Ishikawa (cell line): ENCODE measurements at regions not wholly inside any gene's neighbourhood (a gene's known extent, or its start where the extent isn't known, plus 50 kb on each side); places are given as distances from the start of the nearest gene placed in this dataset.

Experiments
- CEBPB ChIP-seq: IDR thresholded peaks from 2 replicates; pipeline ENCODE4 v1.6.1; 2012
- CREB1 ChIP-seq: IDR thresholded peaks from 2 replicates; pipeline ENCODE4 v1.6.1; 2012; ENCODE audit warnings: low read depth
- EGR1 ChIP-seq: IDR thresholded peaks from 2 replicates; pipeline ENCODE4 v1.6.1; 2012
- EP300 ChIP-seq: IDR thresholded peaks from 2 replicates; pipeline ENCODE4 v1.6.1; 2012; ENCODE audit warnings: borderline replicate concordance
- FOXM1 ChIP-seq: IDR thresholded peaks from 2 replicates; pipeline ENCODE4 v1.6.1; 2012; ENCODE audit warnings: low read depth, borderline replicate concordance
- MAX ChIP-seq: IDR thresholded peaks from 2 replicates; pipeline ENCODE4 v1.6.1; 2012
- NFIC ChIP-seq: IDR thresholded peaks from 2 replicates; pipeline ENCODE4 v1.6.1; 2012
- RAD21 ChIP-seq: IDR thresholded peaks from 2 replicates; pipeline ENCODE4 v1.6.1; 2012; ENCODE audit warnings: low read depth
- REST ChIP-seq: IDR thresholded peaks from 2 replicates; pipeline ENCODE4 v1.6.1; 2012; ENCODE audit warnings: low read depth, mild to moderate bottlenecking
- TAF1 ChIP-seq: IDR thresholded peaks from 2 replicates; pipeline ENCODE4 v1.6.1; 2012; ENCODE audit warnings: low read depth, mild to moderate bottlenecking
- TCF12 ChIP-seq: IDR thresholded peaks from 2 replicates; pipeline ENCODE4 v1.6.1; 2012; ENCODE audit warnings: low read depth
- TEAD4 ChIP-seq: IDR thresholded peaks from 2 replicates; pipeline ENCODE4 v1.6.1; 2012
- USF1 ChIP-seq: IDR thresholded peaks from 2 replicates; pipeline ENCODE4 v1.6.1; 2012
- YY1 ChIP-seq: IDR thresholded peaks from 2 replicates; pipeline ENCODE4 v1.6.1; 2012; ENCODE audit warnings: low read depth
- ZBTB7A ChIP-seq: IDR thresholded peaks from 2 replicates; pipeline ENCODE4 v1.6.1; 2012; ENCODE audit warnings: low read depth

- no peak for TF ChIP-seq NFIC
- TF ChIP-seq EGR1: no peak
- TF ChIP-seq TCF12: no peak
- no peak for TF ChIP-seq USF1
- TF ChIP-seq CEBPB: no peak
- no peak for TF ChIP-seq YY1
- TF ChIP-seq TEAD4: no peak
- TF ChIP-seq MAX: no peak
- no peak for TF ChIP-seq REST
- no peak for TF ChIP-seq ZBTB7A
- TF ChIP-seq RAD21: no peak
- TF ChIP-seq TAF1: no peak
- no peak for TF ChIP-seq FOXM1
- TF ChIP-seq EP300: no peak
- TF ChIP-seq CREB1: no peak
Measured at GRCh38 chr1:96157101-96157500, 564.5 kb upstream of the PTBP2 start.

- TF ChIP-seq EGR1 (no peak), REST (no peak), CEBPB (no peak)
Measured at GRCh38 chr1:96159379-96159778, 562.2 kb upstream of the PTBP2 start.

GRCh38 chr1:96164053-96164452, 557.5 kb upstream of the PTBP2 start:
- TF ChIP-seq CREB1 (no peak), EP300 (no peak), REST (no peak), TEAD4 (no peak), TAF1 (no peak), USF1 (no peak), FOXM1 (no peak), YY1 (no peak), TCF12 (no peak), RAD21 (no peak), CEBPB (no peak), EGR1 (no peak)

- no peak for TF ChIP-seq USF1
- TF ChIP-seq EP300: no peak
- no peak for TF ChIP-seq TAF1
- no peak for TF ChIP-seq RAD21
- TF ChIP-seq NFIC: no peak
- TF ChIP-seq TEAD4: no peak
Measured at GRCh38 chr1:96178053-96178452, 543.5 kb upstream of the PTBP2 start.

GRCh38 chr1:96183485-96183884, 538.1 kb upstream of the PTBP2 start:
- no peak for TF ChIP-seq FOXM1
- no peak for TF ChIP-seq MAX
- TF ChIP-seq ZBTB7A: no peak
- no peak for TF ChIP-seq REST
- TF ChIP-seq CEBPB: no peak
- TF ChIP-seq YY1: no peak
- no peak for TF ChIP-seq RAD21
- no peak for TF ChIP-seq TCF12
- no peak for TF ChIP-seq TEAD4
- TF ChIP-seq CREB1: no peak
- no peak for TF ChIP-seq EGR1
